Stomach (tissue), 4 donors: ENCODE measurements at regions not wholly inside any gene's neighbourhood (a gene's known extent, or its start where the extent isn't known, plus 50 kb on each side); places are given as distances from the start of the nearest gene placed in this dataset.

Source experiments
- POLR2A ChIP-seq, 4 donors: fragments of 450-650 bp; IDR thresholded peaks; one replicate each; pipeline ENCODE4 v1.6.1; 2016; ENCODE audit warnings: antibody characterized with exemption in 4 of 4, control low read depth in 2 of 4, mild to moderate bottlenecking in 1 of 4, moderate library complexity in 1 of 4
- POLR2AphosphoS5 ChIP-seq, 3 donors: sonication (generic); formaldehyde crosslinking; IDR thresholded peaks; one replicate each; pipeline ENCODE4 v1.6.1; 2016; ENCODE audit warnings: antibody characterized with exemption in 3 of 3
- TF ChIP-seq, protein P1 (sequence below), 7 experiments: fragments of 450-650 bp in 4 of 7; fragments of 200-600 bp in 3 of 7; sonication (generic) in 3 of 7; IDR thresholded peaks; one replicate each; pipeline ENCODE4 v1.5.1; 2016 to 2019; ENCODE audit warnings: antibody characterized with exemption in 7 of 7, control low read depth in 2 of 7, mild to moderate bottlenecking in 1 of 7

- TF ChIP-seq, protein P1, sequence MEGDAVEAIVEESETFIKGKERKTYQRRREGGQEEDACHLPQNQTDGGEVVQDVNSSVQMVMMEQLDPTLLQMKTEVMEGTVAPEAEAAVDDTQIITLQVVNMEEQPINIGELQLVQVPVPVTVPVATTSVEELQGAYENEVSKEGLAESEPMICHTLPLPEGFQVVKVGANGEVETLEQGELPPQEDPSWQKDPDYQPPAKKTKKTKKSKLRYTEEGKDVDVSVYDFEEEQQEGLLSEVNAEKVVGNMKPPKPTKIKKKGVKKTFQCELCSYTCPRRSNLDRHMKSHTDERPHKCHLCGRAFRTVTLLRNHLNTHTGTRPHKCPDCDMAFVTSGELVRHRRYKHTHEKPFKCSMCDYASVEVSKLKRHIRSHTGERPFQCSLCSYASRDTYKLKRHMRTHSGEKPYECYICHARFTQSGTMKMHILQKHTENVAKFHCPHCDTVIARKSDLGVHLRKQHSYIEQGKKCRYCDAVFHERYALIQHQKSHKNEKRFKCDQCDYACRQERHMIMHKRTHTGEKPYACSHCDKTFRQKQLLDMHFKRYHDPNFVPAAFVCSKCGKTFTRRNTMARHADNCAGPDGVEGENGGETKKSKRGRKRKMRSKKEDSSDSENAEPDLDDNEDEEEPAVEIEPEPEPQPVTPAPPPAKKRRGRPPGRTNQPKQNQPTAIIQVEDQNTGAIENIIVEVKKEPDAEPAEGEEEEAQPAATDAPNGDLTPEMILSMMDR (IDR thresholded peaks at IDR 0.05), result no peak
- no peak for TF ChIP-seq POLR2AphosphoS5 (IDR thresholded peaks at IDR 0.05)
- no peak for TF ChIP-seq POLR2A (IDR thresholded peaks at IDR 0.05)
These were observed 75.2 kb upstream of the SSBP2 start for GRCh38 chr5:81826128-81826527.
